ENCODE measurements at regions not wholly inside any gene's neighbourhood (a gene's known extent, or its start where the extent isn't known, plus 50 kb on each side); places are given as distances from the start of the nearest gene placed in this dataset.

- POLR2A ChIA-PET, result no interaction called here
Observed at GRCh38 chr3:151557068-151557840, 96.4 kb upstream of the IGSF10 start.

DNA sequence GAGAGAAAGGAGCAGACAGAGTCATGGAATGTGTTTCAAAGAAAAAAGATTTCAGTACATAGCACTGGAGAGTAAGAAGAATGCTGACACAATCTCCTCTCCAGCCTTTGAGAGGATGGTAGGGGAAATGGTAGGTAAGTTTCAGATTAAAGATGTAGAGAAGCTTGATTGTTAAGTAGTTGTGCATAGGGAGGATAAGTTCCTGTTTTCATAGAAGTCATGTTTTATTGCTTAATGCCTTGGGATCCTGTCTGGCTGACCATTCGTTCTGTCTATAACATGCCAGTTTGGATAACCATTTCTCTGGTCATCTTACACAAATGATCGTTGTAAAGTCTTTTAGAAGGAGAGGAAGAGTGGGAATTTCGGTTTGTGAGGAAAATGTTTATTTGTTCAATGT lies 95.7 kb upstream of the IGSF10 start:
- POLR2A ChIA-PET, result no interaction called here
- H3K4me3 Mint-ChIP-seq, result no peak overlapping the region
- no peak for DNase-seq
- CTCF ChIA-PET, result interaction anchor here (0.6 kb wide), 1 partner anchor 12 kb away, joined by 3 read pairs; no protein-coding TSS in a partner anchor
- H3K27me3 ChIP-seq (ENCODE audit: insufficient read depth, low read length, poor library complexity, severe bottlenecking), result no peaks in the 10 kb centered on the region
- no peak overlapping the region for H3K27ac Mint-ChIP-seq
- H3K9me3 ChIP-seq (ENCODE audit: low read length), result no peaks in the 10 kb centered on the region
- H3K27me3 Mint-ChIP-seq, result peaks cover 2 to 11% of the 10 kb centered on the region in 2 donors
- H3K4me1 ChIP-seq (ENCODE audit: insufficient read depth, low read length), result no peaks in the 10 kb centered on the region
- H3K4me1 Mint-ChIP-seq, result no peaks in the 10 kb centered on the region
- H3K9me3 Mint-ChIP-seq, result no peaks in the 10 kb centered on the region
- H3K36me3 ChIP-seq (ENCODE audit: insufficient read depth, low read length), result no peaks in the 10 kb centered on the region
- H3K4me3 ChIP-seq (ENCODE audit: low read length), result no peak overlapping the region
- no peak overlapping the region for H3K27ac ChIP-seq (ENCODE audit: low read depth, low read length)
- no peaks in the 10 kb centered on the region for H3K36me3 Mint-ChIP-seq

More at GRCh38 chr3:151557068-151557840, 96.4 kb upstream of the IGSF10 start:
- Histone ChIP-seq H3K27me3 (ENCODE audit: insufficient read depth, low read length, poor library complexity, severe bottlenecking) (no peaks in the 10 kb centered on the region), H3K4me3 (ENCODE audit: low read length) (no peak overlapping the region), H3K36me3 (ENCODE audit: insufficient read depth, low read length) (no peaks in the 10 kb centered on the region), H3K27ac (ENCODE audit: low read depth, low read length) (no peak overlapping the region), H3K4me1 (ENCODE audit: insufficient read depth, low read length) (no peaks in the 10 kb centered on the region), H3K9me3 (ENCODE audit: low read length) (no peaks in the 10 kb centered on the region)
- CTCF ChIA-PET, result no interaction called here
- Mint-ChIP-seq H3K27ac (no peak overlapping the region), H3K27me3 (peaks cover 2 to 6% of the 10 kb centered on the region in 2 donors), H3K4me3 (no peak overlapping the region), H3K4me1 (no peaks in the 10 kb centered on the region), H3K9me3 (no peaks in the 10 kb centered on the region), H3K36me3 (no peaks in the 10 kb centered on the region)
- no peak for DNase-seq

GRCh38 chr3:151555523-151555922 lies 94.7 kb upstream of the IGSF10 start:
- ChIA-PET POLR2A (no interaction called here), CTCF (interaction anchor here (0.8 kb wide), 1 partner anchor 10 kb away, joined by 3 read pairs; no protein-coding TSS in a partner anchor)
- Histone ChIP-seq H3K36me3 (ENCODE audit: insufficient read depth, low read length) (no peaks in the 10 kb centered on the region), H3K27me3 (ENCODE audit: insufficient read depth, low read length, poor library complexity, severe bottlenecking) (no peaks in the 10 kb centered on the region), H3K4me3 (ENCODE audit: low read length) (no peak overlapping the region), H3K9me3 (ENCODE audit: low read length) (no peaks in the 10 kb centered on the region), H3K4me1 (ENCODE audit: insufficient read depth, low read length) (no peaks in the 10 kb centered on the region), H3K27ac (ENCODE audit: low read depth, low read length) (no peak overlapping the region)
- Mint-ChIP-seq H3K4me3 (no peak overlapping the region), H3K4me1 (no peaks in the 10 kb centered on the region), H3K27me3 (peaks cover 2 to 11% of the 10 kb centered on the region in 2 donors), H3K9me3 (no peaks in the 10 kb centered on the region), H3K36me3 (no peaks in the 10 kb centered on the region), H3K27ac (no peak overlapping the region)
- DNase-seq, result no peak

DNA sequence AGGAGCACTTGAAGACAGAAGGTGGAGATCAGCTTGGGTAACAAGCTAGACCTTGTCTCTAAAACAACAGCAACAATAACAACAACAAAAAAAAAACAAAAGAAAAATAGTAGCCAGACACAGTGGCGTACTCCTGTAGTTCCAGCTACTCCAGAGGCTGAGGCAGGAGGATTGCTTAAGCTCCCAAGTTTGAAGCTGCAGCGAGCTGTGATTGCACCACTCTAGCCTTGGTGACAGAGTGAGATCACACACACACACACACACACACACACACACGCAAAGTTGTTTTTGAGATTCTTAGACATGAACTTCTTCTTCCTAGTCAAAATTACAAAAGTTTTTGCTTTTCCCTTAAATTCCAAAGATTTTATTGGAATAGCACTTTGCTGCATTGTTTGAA lies 93.0 kb upstream of the IGSF10 start:
- Histone ChIP-seq H3K27ac (ENCODE audit: low read depth, low read length) (no peak overlapping the region), H3K27me3 (ENCODE audit: insufficient read depth, low read length, poor library complexity, severe bottlenecking) (no peaks in the 10 kb centered on the region), H3K36me3 (ENCODE audit: insufficient read depth, low read length) (no peaks in the 10 kb centered on the region), H3K9me3 (ENCODE audit: low read length) (no peaks in the 10 kb centered on the region), H3K4me1 (ENCODE audit: insufficient read depth, low read length) (no peaks in the 10 kb centered on the region), H3K4me3 (ENCODE audit: low read length) (no peak overlapping the region)
- peaks cover 0 to 8% of the 10 kb centered on the region in 2 donors for H3K27me3 Mint-ChIP-seq
- H3K9me3 Mint-ChIP-seq, result no peaks in the 10 kb centered on the region
- ChIA-PET POLR2A (no interaction called here), CTCF (no interaction called here)
- no peak for DNase-seq
- no peak overlapping the region for H3K27ac Mint-ChIP-seq
- H3K36me3 Mint-ChIP-seq, result no peaks in the 10 kb centered on the region
- no peaks in the 10 kb centered on the region for H3K4me1 Mint-ChIP-seq
- no peak overlapping the region for H3K4me3 Mint-ChIP-seq

GRCh38 chr3:151552589-151552988 lies 91.7 kb upstream of the IGSF10 start:
- no peak overlapping the region for H3K27ac ChIP-seq (ENCODE audit: low read depth, low read length)
- CTCF ChIA-PET, result no interaction called here
- no peaks in the 10 kb centered on the region for H3K9me3 ChIP-seq (ENCODE audit: low read length)
- no peaks in the 10 kb centered on the region for H3K27me3 ChIP-seq (ENCODE audit: insufficient read depth, low read length, poor library complexity, severe bottlenecking)
- Mint-ChIP-seq H3K36me3 (no peaks in the 10 kb centered on the region), H3K27me3 (peaks cover 0 to 8% of the 10 kb centered on the region in 2 donors), H3K27ac (no peak overlapping the region), H3K4me3 (no peak overlapping the region), H3K9me3 (no peaks in the 10 kb centered on the region), H3K4me1 (no peaks in the 10 kb centered on the region)
- no peak for DNase-seq
- H3K4me3 ChIP-seq (ENCODE audit: low read length), result no peak overlapping the region
- H3K36me3 ChIP-seq (ENCODE audit: insufficient read depth, low read length), result no peaks in the 10 kb centered on the region
- no peaks in the 10 kb centered on the region for H3K4me1 ChIP-seq (ENCODE audit: insufficient read depth, low read length)
- POLR2A ChIA-PET, result no interaction called here

- Mint-ChIP-seq H3K4me1 (no peaks in the 10 kb centered on the region), H3K4me3 (no peak overlapping the region), H3K36me3 (no peaks in the 10 kb centered on the region), H3K27ac (no peak overlapping the region), H3K9me3 (no peaks in the 10 kb centered on the region), H3K27me3 (peaks cover 0 to 6% of the 10 kb centered on the region in 2 donors)
- ChIA-PET CTCF (no interaction called here), POLR2A (no interaction called here)
- Histone ChIP-seq H3K9me3 (ENCODE audit: low read length) (no peaks in the 10 kb centered on the region), H3K27me3 (ENCODE audit: insufficient read depth, low read length, poor library complexity, severe bottlenecking) (no peaks in the 10 kb centered on the region), H3K27ac (ENCODE audit: low read depth, low read length) (no peak overlapping the region), H3K36me3 (ENCODE audit: insufficient read depth, low read length) (no peaks in the 10 kb centered on the region), H3K4me3 (ENCODE audit: low read length) (no peak overlapping the region), H3K4me1 (ENCODE audit: insufficient read depth, low read length) (no peaks in the 10 kb centered on the region)
- no peak for DNase-seq
Observed at GRCh38 chr3:151550642-151551041, 89.8 kb upstream of the IGSF10 start.

- Histone ChIP-seq H3K9me3 (ENCODE audit: low read length) (no peaks in the 10 kb centered on the region), H3K27me3 (ENCODE audit: insufficient read depth, low read length, poor library complexity, severe bottlenecking) (no peaks in the 10 kb centered on the region), H3K27ac (ENCODE audit: low read depth, low read length) (no peak overlapping the region), H3K36me3 (ENCODE audit: insufficient read depth, low read length) (no peaks in the 10 kb centered on the region), H3K4me1 (ENCODE audit: insufficient read depth, low read length) (no peaks in the 10 kb centered on the region), H3K4me3 (ENCODE audit: low read length) (no peak overlapping the region)
- no peaks in the 10 kb centered on the region for H3K4me1 Mint-ChIP-seq
- POLR2A ChIA-PET, result no interaction called here
- no peaks in the 10 kb centered on the region for H3K9me3 Mint-ChIP-seq
- DNase-seq, result no peak
- CTCF ChIA-PET, result no interaction called here
- H3K27ac Mint-ChIP-seq, result no peak overlapping the region
- H3K27me3 Mint-ChIP-seq, result peaks cover 0 to 5% of the 10 kb centered on the region in 2 donors
- H3K4me3 Mint-ChIP-seq, result no peak overlapping the region
- no peaks in the 10 kb centered on the region for H3K36me3 Mint-ChIP-seq
Observed at GRCh38 chr3:151550025-151550618, 89.3 kb upstream of the IGSF10 start.

- Mint-ChIP-seq H3K4me1 (no peaks in the 10 kb centered on the region), H3K27ac (peak overlapping the region in 1 of 8 donors; percentile 27), H3K27me3 (peaks cover 0 to 5% of the 10 kb centered on the region in 2 donors), H3K9me3 (no peaks in the 10 kb centered on the region), H3K36me3 (no peaks in the 10 kb centered on the region), H3K4me3 (no peak overlapping the region)
- Histone ChIP-seq H3K9me3 (ENCODE audit: low read length) (no peaks in the 10 kb centered on the region), H3K27ac (ENCODE audit: low read depth, low read length) (no peak overlapping the region), H3K36me3 (ENCODE audit: insufficient read depth, low read length) (no peaks in the 10 kb centered on the region), H3K4me1 (ENCODE audit: insufficient read depth, low read length) (no peaks in the 10 kb centered on the region), H3K4me3 (ENCODE audit: low read length) (no peak overlapping the region), H3K27me3 (ENCODE audit: insufficient read depth, low read length, poor library complexity, severe bottlenecking) (no peaks in the 10 kb centered on the region)
- no peak for DNase-seq
- POLR2A ChIA-PET, result no interaction called here
- CTCF ChIA-PET, result no interaction called here
Observed at GRCh38 chr3:151548195-151548594, 87.3 kb upstream of the IGSF10 start.
